Left ventricle myocardium inferior (tissue), 1 donor: ENCODE measurements at regions not wholly inside any gene's neighbourhood (a gene's known extent, or its start where the extent isn't known, plus 50 kb on each side); places are given as distances from the start of the nearest gene placed in this dataset.

ENCODE experiments used
- DNase-seq: peaks from one replicate; pipeline ENCODE4 v3.0.0-alpha.2; 2020
- H3K27ac ChIP-seq: fragments of 200-600 bp; replicated peaks from 2 replicates; pipeline ENCODE4 v1.8.0; 2021
- H3K27me3 ChIP-seq: fragments of 200-600 bp; 2 replicates; pipeline ENCODE4 v1.8.0; 2021; ENCODE audit warnings: low read depth
- H3K36me3 ChIP-seq: fragments of 200-600 bp; 2 replicates; pipeline ENCODE4 v1.8.0; 2021
- H3K4me1 ChIP-seq: fragments of 200-600 bp; 2 replicates; pipeline ENCODE4 v1.8.0; 2021
- H3K4me3 ChIP-seq: fragments of 200-600 bp; 2 replicates; pipeline ENCODE4 v1.8.0; 2021; ENCODE audit warnings: mild to moderate bottlenecking, moderate library complexity
- H3K9me3 ChIP-seq: fragments of 200-600 bp; replicated peaks from 2 replicates; pipeline ENCODE4 v1.8.0; 2021
- intact Hi-C: fragments of 100-400 bp; cut with micrococcal nuclease; formaldehyde crosslinking; loops from one replicate; pipeline ENCODE4 v1.11.0; 2022
- TF ChIP-seq, protein P1 (sequence below): fragments of 200-600 bp; IDR thresholded peaks from 2 replicates; pipeline ENCODE4 v1.8.0; 2021; ENCODE audit warnings: antibody characterized with exemption, mild to moderate bottlenecking, borderline replicate concordance
- donor health status: DM: no; HTN: yes; CAD: no; lungs with severe emphysema.

DNA sequence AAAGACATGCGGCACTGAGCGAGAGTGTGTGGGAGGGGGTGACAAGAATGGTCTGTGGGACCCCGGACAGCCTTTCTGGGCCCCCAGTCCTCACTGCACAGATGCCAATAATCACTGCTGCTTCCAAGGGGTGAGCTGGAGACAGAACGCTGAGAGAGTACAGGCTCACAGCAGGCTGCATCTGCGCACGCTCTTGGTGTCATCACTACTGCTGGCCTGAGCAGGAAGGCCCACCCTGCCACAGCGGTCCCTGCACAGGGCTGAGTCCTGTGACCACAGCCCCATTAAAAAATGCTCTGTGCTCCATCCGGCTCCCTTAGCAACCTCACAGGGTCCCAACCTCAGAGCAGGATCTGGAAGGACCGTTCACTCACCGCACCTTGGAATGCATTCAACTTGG is 205.5 kb upstream of the NSMCE3 start:
- no peak overlapping the region for H3K4me3 ChIP-seq
- intact Hi-C loops: no loop called here
- H3K27ac ChIP-seq: no peak overlapping the region
- H3K27me3 ChIP-seq: no peaks in the 10 kb centered on the region
- no peaks in the 10 kb centered on the region for H3K9me3 ChIP-seq
- no peaks in the 10 kb centered on the region for H3K4me1 ChIP-seq
- TF ChIP-seq, protein P1, sequence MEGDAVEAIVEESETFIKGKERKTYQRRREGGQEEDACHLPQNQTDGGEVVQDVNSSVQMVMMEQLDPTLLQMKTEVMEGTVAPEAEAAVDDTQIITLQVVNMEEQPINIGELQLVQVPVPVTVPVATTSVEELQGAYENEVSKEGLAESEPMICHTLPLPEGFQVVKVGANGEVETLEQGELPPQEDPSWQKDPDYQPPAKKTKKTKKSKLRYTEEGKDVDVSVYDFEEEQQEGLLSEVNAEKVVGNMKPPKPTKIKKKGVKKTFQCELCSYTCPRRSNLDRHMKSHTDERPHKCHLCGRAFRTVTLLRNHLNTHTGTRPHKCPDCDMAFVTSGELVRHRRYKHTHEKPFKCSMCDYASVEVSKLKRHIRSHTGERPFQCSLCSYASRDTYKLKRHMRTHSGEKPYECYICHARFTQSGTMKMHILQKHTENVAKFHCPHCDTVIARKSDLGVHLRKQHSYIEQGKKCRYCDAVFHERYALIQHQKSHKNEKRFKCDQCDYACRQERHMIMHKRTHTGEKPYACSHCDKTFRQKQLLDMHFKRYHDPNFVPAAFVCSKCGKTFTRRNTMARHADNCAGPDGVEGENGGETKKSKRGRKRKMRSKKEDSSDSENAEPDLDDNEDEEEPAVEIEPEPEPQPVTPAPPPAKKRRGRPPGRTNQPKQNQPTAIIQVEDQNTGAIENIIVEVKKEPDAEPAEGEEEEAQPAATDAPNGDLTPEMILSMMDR: no peak
- no peak for DNase-seq
- H3K36me3 ChIP-seq: no peaks in the 10 kb centered on the region

DNA sequence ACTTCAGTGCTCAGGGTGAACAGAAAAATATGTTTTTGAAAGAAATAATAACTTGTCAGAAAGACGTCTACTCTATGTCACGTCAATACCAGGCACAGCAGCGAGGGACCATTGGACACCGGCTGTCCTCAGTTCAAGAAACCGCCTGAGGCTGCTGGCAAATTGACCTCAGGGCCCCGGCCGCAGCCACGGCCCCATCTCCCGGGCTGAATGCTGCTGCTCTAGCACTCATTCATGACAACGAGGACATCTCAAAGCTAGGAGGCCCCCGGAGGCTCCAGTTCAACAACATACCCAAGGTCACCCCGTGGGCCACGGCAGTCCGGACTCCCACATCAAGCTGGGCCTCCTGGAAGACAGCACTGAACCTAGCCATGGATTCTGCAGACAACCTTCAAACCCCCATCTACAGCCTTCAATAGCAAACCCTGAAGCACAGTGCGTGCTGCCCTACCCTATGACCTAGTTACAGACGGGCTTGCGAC is 204.0 kb upstream of the NSMCE3 start:
- Histone ChIP-seq H3K4me1 (no peaks in the 10 kb centered on the region), H3K36me3 (no peaks in the 10 kb centered on the region), H3K9me3 (no peaks in the 10 kb centered on the region), H3K27ac (no peak overlapping the region), H3K4me3 (no peak overlapping the region), H3K27me3 (no peaks in the 10 kb centered on the region)
- intact Hi-C loops: no loop called here
- TF ChIP-seq, protein P1: no peak
- no peak for DNase-seq

DNA sequence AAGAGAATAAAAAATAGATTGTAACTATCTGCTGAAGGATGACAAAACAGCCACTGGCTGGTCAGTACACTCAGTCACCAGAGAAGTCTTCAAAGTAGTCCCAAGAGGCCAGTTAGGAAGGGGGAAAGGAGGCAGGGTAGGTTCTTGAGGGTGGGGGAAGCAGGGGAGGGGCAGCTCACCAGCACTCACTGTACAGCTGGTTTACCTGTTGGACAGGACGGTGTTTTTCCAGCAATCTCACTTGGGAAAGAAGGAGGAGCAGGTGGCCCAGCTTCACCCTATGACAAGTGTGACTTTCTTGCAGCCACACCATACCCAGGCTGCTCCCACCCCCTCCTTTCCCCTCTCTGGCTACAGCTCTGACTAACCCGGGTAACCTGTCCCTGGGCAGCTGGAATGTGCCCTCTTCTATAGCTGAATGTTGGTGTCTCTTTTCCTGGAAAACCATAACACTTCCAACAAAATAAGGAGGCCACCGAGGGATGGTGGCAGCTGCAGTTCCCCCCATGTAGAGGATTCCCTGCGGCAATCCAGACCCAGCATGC is 203.4 kb upstream of the NSMCE3 start:
- Histone ChIP-seq H3K27ac (no peak overlapping the region), H3K36me3 (no peaks in the 10 kb centered on the region), H3K27me3 (no peaks in the 10 kb centered on the region), H3K4me1 (no peaks in the 10 kb centered on the region), H3K4me3 (no peak overlapping the region), H3K9me3 (no peaks in the 10 kb centered on the region)
- intact Hi-C loops: no loop called here
- TF ChIP-seq, protein P1: no peak
- no peak for DNase-seq

DNA sequence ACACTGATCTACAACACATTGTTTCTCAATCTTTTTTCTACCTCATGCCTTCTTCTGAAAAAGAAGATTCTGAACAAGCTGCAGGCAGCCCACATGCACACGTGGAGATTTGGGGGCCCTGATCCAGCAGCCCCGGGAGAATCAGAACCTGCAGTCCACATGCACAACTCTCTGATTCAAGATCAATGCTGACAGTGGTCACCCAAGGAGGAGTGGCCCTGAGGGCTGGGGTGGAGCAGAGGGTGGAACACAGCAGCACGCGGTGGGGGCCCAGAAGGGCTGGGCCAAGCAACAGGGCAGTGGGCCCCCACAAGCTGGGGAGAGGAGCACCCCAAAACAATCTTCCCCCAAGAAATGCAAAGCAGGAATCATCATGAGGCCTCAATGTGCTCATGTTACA is 202.1 kb upstream of the NSMCE3 start:
- intact Hi-C loops: no loop called here

DNA sequence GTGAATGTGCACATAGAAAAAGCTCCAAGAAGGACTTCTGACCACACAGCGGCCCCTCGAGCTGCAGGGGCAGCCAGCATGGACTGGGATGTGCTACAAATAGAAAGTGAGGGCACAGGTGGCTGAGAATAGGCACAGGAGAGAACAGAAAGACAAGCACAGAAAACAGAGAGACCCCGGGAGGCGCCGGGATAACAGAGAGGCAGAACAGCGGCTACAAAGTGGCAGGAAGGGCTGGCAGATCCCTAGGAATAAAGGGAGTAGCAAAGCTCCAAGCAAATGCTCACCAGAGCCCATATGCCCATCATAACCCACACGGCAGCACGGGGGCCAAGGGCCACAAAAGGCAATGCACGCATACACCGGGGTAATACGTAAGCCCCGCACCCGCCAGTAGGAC is 201.7 kb upstream of the NSMCE3 start:
- TF ChIP-seq, protein P1: no peak
- H3K27ac ChIP-seq: no peak overlapping the region
- no peaks in the 10 kb centered on the region for H3K4me1 ChIP-seq
- H3K36me3 ChIP-seq: no peaks in the 10 kb centered on the region
- intact Hi-C loops: no loop called here
- H3K27me3 ChIP-seq: no peaks in the 10 kb centered on the region
- no peak overlapping the region for H3K4me3 ChIP-seq
- DNase-seq: no peak
- no peaks in the 10 kb centered on the region for H3K9me3 ChIP-seq

More for the DNA sequence above, 202.1 kb upstream of the NSMCE3 start:
- Histone ChIP-seq H3K9me3 (no peaks in the 10 kb centered on the region), H3K27me3 (no peaks in the 10 kb centered on the region), H3K4me3 (no peak overlapping the region), H3K4me1 (no peaks in the 10 kb centered on the region), H3K36me3 (no peaks in the 10 kb centered on the region), H3K27ac (no peak overlapping the region)
- TF ChIP-seq, protein P1: no peak
- DNase-seq: no peak

DNA sequence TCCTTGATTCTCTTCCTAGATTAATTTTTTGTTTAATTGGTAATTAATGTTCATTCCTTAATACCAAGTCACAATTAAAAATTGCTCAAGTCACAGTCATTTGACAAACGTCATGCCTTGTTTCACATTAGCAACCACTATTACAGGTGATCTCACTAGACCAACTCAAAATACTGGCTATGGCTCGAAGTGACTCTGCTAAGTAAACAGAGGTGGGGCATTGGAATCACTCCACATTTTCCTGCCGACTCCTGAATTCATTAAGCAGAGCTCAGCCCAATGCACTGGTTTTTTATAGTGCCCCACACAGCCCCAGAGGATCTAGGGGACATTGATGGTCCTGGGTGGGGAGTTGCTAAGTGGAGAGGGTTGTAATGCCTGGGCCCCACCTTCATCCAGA is 201.2 kb upstream of the NSMCE3 start:
- no peaks in the 10 kb centered on the region for H3K9me3 ChIP-seq
- no peak overlapping the region for H3K27ac ChIP-seq
- no peak for DNase-seq
- H3K36me3 ChIP-seq: no peaks in the 10 kb centered on the region
- H3K27me3 ChIP-seq: no peaks in the 10 kb centered on the region
- intact Hi-C loops: no loop called here
- H3K4me3 ChIP-seq: no peak overlapping the region
- TF ChIP-seq, protein P1: no peak
- H3K4me1 ChIP-seq: peaks cover 2% of the 10 kb centered on the region
